HG02938 (cell line): ENCODE measurements at regions not wholly inside any gene's neighbourhood (a gene's known extent, or its start where the extent isn't known, plus 50 kb on each side); places are given as distances from the start of the nearest gene placed in this dataset.
"Not testable (repeated sequence)": the region's sequence is repeated elsewhere in the genome, so short reads cannot be mapped to it uniquely, and the experiment has no call there.

Source experiments
- ATAC-seq: cut with Tn5 transposase; IDR thresholded peaks from one replicate; pipeline ENCODE4 v1.9.1; 2021; ENCODE audit warnings: mild to moderate bottlenecking, moderate library complexity; ENCODE audit not compliant: unreplicated experiment

DNA sequence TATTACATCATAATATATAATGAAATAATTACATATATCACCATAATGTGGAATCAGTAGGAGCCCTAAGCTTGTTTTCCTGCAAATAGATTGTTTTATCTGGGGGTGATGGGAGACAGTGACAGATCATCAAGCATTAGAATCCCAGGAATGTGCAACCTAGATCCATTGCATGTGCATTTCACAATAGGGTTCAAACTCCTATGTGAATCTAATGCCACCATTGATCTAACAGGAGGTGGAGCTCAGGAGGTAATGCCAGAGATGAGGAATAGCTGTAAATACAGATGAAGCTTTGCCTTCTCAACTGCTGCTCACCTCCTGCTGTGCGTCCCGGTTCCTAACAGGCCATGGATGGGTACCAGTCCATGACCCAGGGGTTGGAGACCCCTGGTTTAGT is 63.8 kb upstream of the CHORDC1 start:
- ATAC-seq, result no peak

DNA sequence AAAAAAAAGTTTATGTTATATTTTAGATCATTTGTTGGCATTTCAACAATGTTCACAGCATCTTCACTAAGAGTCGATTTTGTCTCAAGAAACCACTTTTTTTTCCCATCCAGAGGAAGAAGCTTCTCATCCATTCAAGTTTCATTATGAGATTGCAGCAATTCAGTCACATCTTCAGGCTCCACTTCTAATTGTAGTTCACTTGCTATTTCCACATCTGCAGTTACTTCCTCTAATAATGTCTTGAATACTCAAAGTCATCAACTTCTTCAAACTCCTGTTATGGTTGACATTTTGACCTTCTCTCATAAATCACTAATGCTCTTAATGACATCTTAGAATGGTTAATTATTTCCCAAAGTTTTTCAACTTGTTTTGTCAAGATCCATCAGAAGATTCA is 61.3 kb upstream of the CHORDC1 start:
- ATAC-seq, result no peak

DNA sequence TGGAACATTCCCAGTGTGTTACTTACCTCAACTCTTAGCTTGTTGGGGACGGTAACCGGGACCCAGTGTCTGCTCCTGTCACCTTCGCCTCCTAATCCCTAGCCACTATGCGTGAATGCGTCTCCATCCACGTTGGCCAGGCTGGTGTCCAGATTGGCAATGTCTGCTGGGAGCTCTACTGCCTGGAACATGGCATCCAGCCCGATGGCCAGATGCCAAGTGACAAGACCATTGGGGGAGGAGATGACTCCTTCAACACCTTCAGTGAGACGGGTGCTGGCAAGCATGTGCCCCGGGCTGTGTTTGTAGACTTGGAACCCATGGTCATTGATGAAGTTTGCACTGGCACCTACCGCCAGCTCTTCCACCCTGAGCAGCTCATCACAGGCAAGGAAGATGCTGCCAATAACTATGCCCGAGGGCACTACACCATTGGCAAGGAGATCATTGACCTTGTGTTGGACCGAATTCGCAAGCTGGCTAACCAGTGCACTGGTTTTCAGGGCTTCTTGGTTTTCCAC is 59.8 kb upstream of the CHORDC1 start:
- ATAC-seq, result not testable (repeated sequence)

DNA sequence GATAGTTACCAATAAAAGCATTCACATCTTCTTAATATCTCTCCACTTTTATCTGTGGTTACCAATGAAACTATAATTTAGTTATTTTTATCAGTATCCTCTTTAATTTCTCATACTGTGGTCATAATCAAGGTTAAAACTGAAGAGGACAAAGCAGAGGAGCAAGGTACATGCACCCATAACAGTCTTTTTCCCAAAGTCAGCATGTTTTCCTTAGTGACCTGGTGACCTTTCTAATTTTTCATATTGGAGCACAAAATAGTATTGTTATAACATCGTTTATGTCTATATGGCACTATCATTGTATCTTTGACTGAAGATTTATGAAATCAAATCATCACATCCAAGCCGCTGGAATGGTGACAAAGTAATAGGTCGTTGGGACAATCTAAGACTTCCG is 51.5 kb upstream of the CHORDC1 start:
- no peak for ATAC-seq
